HEK293 (cell line): ENCODE measurements at regions not wholly inside any gene's neighbourhood (a gene's known extent, or its start where the extent isn't known, plus 50 kb on each side); places are given as distances from the start of the nearest gene placed in this dataset.

ENCODE experiments used
- CTCF ChIA-PET: fragments of 350-600 bp; formaldehyde crosslinking; extraction: SDS; loops from one replicate; lab custom pipeline; 2021; ENCODE audit warnings: antibody characterized with exemption; lab: Yijun Ruan, JAX
- POLR2A ChIA-PET: fragments of 300-600 bp; formaldehyde crosslinking; extraction: SDS; loops from one replicate; lab custom pipeline; 2020; ENCODE audit warnings: antibody characterized with exemption, inconsistent platforms; lab: Yijun Ruan, JAX
- H3K27ac ChIP-seq: fragments of 200-500 bp; sonication (Bioruptor generic); 2 replicates; pipeline ENCODE4 v1.5.1; 2014; ENCODE audit warnings: low read depth, low read length, control low read depth, inconsistent platforms; ENCODE audit errors: extremely low read depth
- H3K36me3 ChIP-seq, 2 experiments: fragments of 200-500 bp in 1 of 2; sonication (Bioruptor generic) in 1 of 2; 1 replicate in 1 of 2; 2 replicates in 1 of 2; pipeline ENCODE4 v1.5.1; 2014 to 2017; ENCODE audit warnings: inconsistent platforms in 2 of 2, low read length in 2 of 2; ENCODE audit not compliant: control insufficient read depth in 2 of 2, insufficient read depth in 1 of 2
- H3K4me1 ChIP-seq: fragments of 200-500 bp; sonication (Bioruptor generic); 2 replicates; pipeline ENCODE4 v1.5.1; 2014; ENCODE audit warnings: mild to moderate bottlenecking, low read length, inconsistent platforms; ENCODE audit not compliant: control insufficient read depth, insufficient read depth
- H3K4me3 ChIP-seq: 2 replicates; pipeline ENCODE4 v1.5.1; 2011; ENCODE audit warnings: low read depth, mild to moderate bottlenecking, control low read depth, low read length, moderate library complexity
- H3K9me3 ChIP-seq: fragments of 200-500 bp; sonication (Bioruptor generic); 2 replicates; pipeline ENCODE4 v1.5.1; 2014; ENCODE audit warnings: low read depth, low read length, inconsistent platforms; ENCODE audit not compliant: control insufficient read depth, insufficient read depth
- BCL11A ChIP-seq: fragments of 450-650 bp; formaldehyde crosslinking; IDR thresholded peaks from 2 replicates; pipeline ENCODE4 v1.5.1; 2016; ENCODE audit warnings: low read depth, missing biosample characterization, missing genetic modification characterization
- GLIS2 ChIP-seq: fragments of 450-650 bp; formaldehyde crosslinking; IDR thresholded peaks from 2 replicates; pipeline ENCODE4 v1.5.1; 2016; ENCODE audit warnings: missing biosample characterization, missing genetic modification characterization
- HOXD13 ChIP-seq: sonication (generic); formaldehyde crosslinking; IDR thresholded peaks from 2 replicates; pipeline ENCODE4 v1.8.0; 2022; ENCODE audit warnings: missing genetic modification reagents, borderline replicate concordance
- KLF9 ChIP-seq: fragments of 450-650 bp; formaldehyde crosslinking; IDR thresholded peaks from 2 replicates; pipeline ENCODE4 v1.5.1; 2016; ENCODE audit warnings: missing biosample characterization, missing genetic modification characterization, low read depth
- MZF1 ChIP-seq: fragments of 450-650 bp; formaldehyde crosslinking; IDR thresholded peaks from 2 replicates; pipeline ENCODE4 v1.5.1; 2017; ENCODE audit warnings: missing biosample characterization, missing genetic modification characterization, borderline replicate concordance
- PRDM1 ChIP-seq: fragments of 450-650 bp; formaldehyde crosslinking; IDR thresholded peaks from 2 replicates; pipeline ENCODE4; 2016; ENCODE audit warnings: missing biosample characterization, missing genetic modification characterization
- YY1 ChIP-seq: fragments of 450-650 bp; formaldehyde crosslinking; IDR thresholded peaks from 2 replicates; pipeline ENCODE4 v1.5.1; 2018; ENCODE audit warnings: missing biosample characterization, missing genetic modification characterization
- ZBTB26 ChIP-seq: fragments of 450-650 bp; formaldehyde crosslinking; optimal IDR thresholded peaks from 2 replicates; pipeline ENCODE3; 2016; ENCODE audit warnings: missing biosample characterization, mild to moderate bottlenecking, missing genetic modification characterization
- ZBTB6 ChIP-seq: fragments of 450-650 bp; formaldehyde crosslinking; IDR thresholded peaks from 2 replicates; pipeline ENCODE4 v1.5.1; 2017; ENCODE audit warnings: missing biosample characterization, missing genetic modification characterization
- ZBTB8A ChIP-seq: fragments of 450-650 bp; formaldehyde crosslinking; IDR thresholded peaks from 2 replicates; pipeline ENCODE4 v1.5.1; 2016; ENCODE audit warnings: missing biosample characterization, missing genetic modification characterization
- ZNF10 ChIP-seq: fragments of 450-650 bp; formaldehyde crosslinking; IDR thresholded peaks from 2 replicates; pipeline ENCODE4 v1.5.1; 2017; ENCODE audit warnings: missing biosample characterization, missing genetic modification characterization
- ZNF121 ChIP-seq: fragments of 450-650 bp; formaldehyde crosslinking; IDR thresholded peaks from 2 replicates; pipeline ENCODE4 v1.5.1; 2016; ENCODE audit warnings: missing biosample characterization, missing genetic modification characterization
- ZNF169 ChIP-seq: fragments of 450-650 bp; formaldehyde crosslinking; IDR thresholded peaks from 2 replicates; pipeline ENCODE4 v1.5.1; 2016; ENCODE audit warnings: missing biosample characterization, missing genetic modification characterization
- ZNF324 ChIP-seq: fragments of 450-650 bp; formaldehyde crosslinking; IDR thresholded peaks from 2 replicates; pipeline ENCODE4 v1.5.1; 2016; ENCODE audit warnings: missing biosample characterization, missing genetic modification characterization
- ZNF341 ChIP-seq: fragments of 450-650 bp; formaldehyde crosslinking; IDR thresholded peaks from 2 replicates; pipeline ENCODE4; 2016; ENCODE audit warnings: low read depth, missing biosample characterization, missing genetic modification characterization
- ZNF449 ChIP-seq: fragments of 450-650 bp; formaldehyde crosslinking; IDR thresholded peaks from 2 replicates; pipeline ENCODE4 v1.5.1; 2017; ENCODE audit warnings: missing biosample characterization, mild to moderate bottlenecking, missing genetic modification characterization, moderate library complexity
- ZNF48 ChIP-seq: fragments of 450-650 bp; formaldehyde crosslinking; IDR thresholded peaks from 2 replicates; pipeline ENCODE4 v1.5.1; 2016; ENCODE audit warnings: missing biosample characterization, missing genetic modification characterization
- ZNF530 ChIP-seq: fragments of 450-650 bp; formaldehyde crosslinking; IDR thresholded peaks from 2 replicates; pipeline ENCODE4 v1.5.1; 2016; ENCODE audit warnings: low read depth, missing biosample characterization, missing genetic modification characterization
- ZNF549 ChIP-seq: fragments of 450-650 bp; IDR thresholded peaks from 2 replicates; pipeline ENCODE4 v1.5.1; 2018; ENCODE audit warnings: missing biosample characterization, missing genetic modification characterization, mild to moderate bottlenecking, inconsistent platforms, moderate library complexity
- ZNF629 ChIP-seq: fragments of 450-650 bp; formaldehyde crosslinking; IDR thresholded peaks from 2 replicates; pipeline ENCODE4 v1.5.1; 2017; ENCODE audit warnings: missing biosample characterization, missing genetic modification characterization
- ZNF664 ChIP-seq: fragments of 450-650 bp; formaldehyde crosslinking; IDR thresholded peaks from 2 replicates; pipeline ENCODE4 v1.5.1; 2016; ENCODE audit warnings: missing biosample characterization, missing genetic modification characterization
- ZNF692 ChIP-seq: fragments of 450-650 bp; formaldehyde crosslinking; IDR thresholded peaks from 2 replicates; pipeline ENCODE4 v1.5.1; 2016; ENCODE audit warnings: missing biosample characterization, missing genetic modification characterization
- ZNF776 ChIP-seq: fragments of 450-650 bp; formaldehyde crosslinking; IDR thresholded peaks from 2 replicates; pipeline ENCODE4 v1.5.0; 2017; ENCODE audit warnings: missing biosample characterization, missing genetic modification characterization, borderline replicate concordance
- ZNF843 ChIP-seq: fragments of 450-650 bp; formaldehyde crosslinking; IDR thresholded peaks from 2 replicates; pipeline ENCODE4 v1.5.1; 2016; ENCODE audit warnings: missing biosample characterization, missing genetic modification characterization

GRCh38 chr5:135242866-135243555, 156.0 kb downstream of the MACROH2A1 start:
- POLR2A ChIA-PET = no interaction called here
- no peaks in the 10 kb centered on the region for H3K36me3 ChIP-seq
- H3K4me1 ChIP-seq = peaks cover 9% of the 10 kb centered on the region
- no peak for TF ChIP-seq ZNF692
- no peak for TF ChIP-seq ZNF629 (tag by site-specific recombination)
- TF ChIP-seq MZF1 (tag by site-specific recombination) = no peak
- no peak for TF ChIP-seq BCL11A
- no peak for TF ChIP-seq ZBTB6 (tag by site-specific recombination)
- no peak for TF ChIP-seq ZBTB8A (tag by site-specific recombination)
- TF ChIP-seq HOXD13 (CRISPR knock-in tag) = no peak
- TF ChIP-seq ZNF169 = no peak
- no peak for TF ChIP-seq PRDM1 (tag by site-specific recombination)
- TF ChIP-seq ZNF10 (tag by site-specific recombination) = no peak
- no peak for TF ChIP-seq ZNF449 (tag by site-specific recombination)
- TF ChIP-seq ZNF324 (tag by site-specific recombination) = no peak
- TF ChIP-seq, all 188 proteins: peak for 0
- CTCF ChIA-PET = no interaction called here
- Histone ChIP-seq H3K9me3 (no peaks in the 10 kb centered on the region), H3K27ac (no peak overlapping the region), H3K4me3 (no peak overlapping the region)

GRCh38 chr5:135242021-135242865, 156.8 kb downstream of the MACROH2A1 start:
- no peak overlapping the region for H3K27ac ChIP-seq
- peaks cover 7% of the 10 kb centered on the region for H3K4me1 ChIP-seq
- H3K36me3 ChIP-seq = no peaks in the 10 kb centered on the region
- CTCF ChIA-PET = no interaction called here
- TF ChIP-seq ZNF121 (tag by site-specific recombination) (no peak), ZNF530 (tag by site-specific recombination) (no peak), ZNF549 (tag by site-specific recombination) (no peak), ZNF664 (tag by site-specific recombination) (no peak), ZNF341 (tag by site-specific recombination) (no peak), ZNF776 (tag by site-specific recombination) (no peak), ZNF48 (tag by site-specific recombination) (no peak), GLIS2 (tag by site-specific recombination) (no peak), ZBTB26 (no peak), YY1 (no peak), ZNF843 (no peak), KLF9 (no peak), ZNF449 (tag by site-specific recombination) (no peak)
- no peak overlapping the region for H3K4me3 ChIP-seq
- H3K9me3 ChIP-seq = no peaks in the 10 kb centered on the region
- POLR2A ChIA-PET = no interaction called here
